Renal cortex interstitium (tissue), 11 donors: ENCODE measurements at regions not wholly inside any gene's neighbourhood (a gene's known extent, or its start where the extent isn't known, plus 50 kb on each side); places are given as distances from the start of the nearest gene placed in this dataset.

ENCODE experiments used
- DNase-seq, 11 donors: peaks; one replicate each; pipeline ENCODE4 v3.0.0-alpha.2; 2013; ENCODE audit warnings: low read depth in 9 of 11, low spot score in 4 of 11; ENCODE audit errors: extremely low read depth in 1 of 11

- DNase-seq, result no peak
These were observed 181.1 kb upstream of the HMGA2 start for GRCh38 chr12:65643171-65643570.

GRCh38 chr12:65643595-65644386 is 180.5 kb upstream of the HMGA2 start:
- DNase-seq, result no peak

DNA sequence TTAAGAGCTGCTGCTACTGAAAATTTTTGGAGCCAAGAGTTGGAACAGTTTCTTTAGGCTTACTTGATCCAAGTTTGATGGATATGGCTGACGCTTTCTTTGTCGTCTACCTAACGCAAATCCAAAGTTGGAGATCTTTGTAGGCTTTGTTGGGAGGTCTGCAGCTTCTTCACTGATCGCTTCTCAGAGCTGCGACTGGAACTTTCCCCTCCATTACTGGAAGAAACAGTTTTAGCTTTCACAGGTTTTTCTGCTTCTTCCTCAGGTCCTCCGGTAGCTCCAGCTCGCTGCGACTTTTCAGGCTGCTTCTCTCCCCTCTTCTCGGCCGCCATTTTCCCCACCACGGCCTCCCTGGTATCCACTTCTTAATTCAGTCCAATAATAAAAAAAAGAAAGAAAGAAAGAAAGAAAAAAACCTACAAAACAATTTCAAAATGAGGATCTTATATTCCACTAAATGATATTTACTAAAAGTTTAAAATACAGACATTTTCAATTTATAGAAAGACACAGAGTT is 178.1 kb upstream of the HMGA2 start:
- no peak for DNase-seq

DNA sequence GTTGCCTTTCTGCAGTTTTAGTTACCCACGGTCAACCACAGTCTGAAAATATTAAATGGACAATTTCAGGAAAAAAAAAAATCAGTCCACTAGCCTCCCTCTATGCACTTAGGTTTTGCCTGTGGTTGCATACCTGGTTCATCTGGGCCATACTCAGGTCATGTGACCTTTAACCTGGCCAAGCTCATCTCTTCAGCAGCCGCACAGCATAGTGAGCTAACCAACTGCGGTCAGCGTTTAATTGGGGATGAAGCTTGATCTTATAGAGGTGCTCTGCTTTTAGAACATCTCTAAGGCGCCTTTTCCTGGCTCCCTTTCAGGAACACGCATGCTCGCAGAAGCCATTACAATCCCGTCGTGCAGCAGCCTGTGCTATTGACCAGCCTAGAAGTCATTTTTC is 177.2 kb upstream of the HMGA2 start:
- no peak for DNase-seq

DNA sequence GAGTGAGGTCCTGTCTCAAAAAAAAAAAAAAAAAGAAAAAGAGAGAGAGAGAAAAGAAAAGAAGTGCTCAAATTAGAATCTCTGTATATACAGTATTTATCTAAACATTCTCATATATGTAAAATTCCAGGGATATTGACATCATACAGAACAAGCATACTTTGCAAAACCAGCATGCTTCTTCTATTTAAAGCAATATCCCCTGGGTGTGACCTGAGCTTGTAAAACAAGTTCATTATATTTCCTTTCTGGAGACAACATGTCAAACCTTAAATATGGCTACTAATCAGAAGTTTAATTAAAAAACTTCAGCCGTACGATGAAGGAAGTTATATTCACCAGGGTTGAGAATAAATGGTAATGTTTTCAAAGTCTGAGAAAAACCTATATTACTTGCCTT is 175.8 kb upstream of the HMGA2 start:
- no peak for DNase-seq

GRCh38 chr12:65649126-65649525 is 175.2 kb upstream of the HMGA2 start:
- DNase-seq, result no peak

DNA sequence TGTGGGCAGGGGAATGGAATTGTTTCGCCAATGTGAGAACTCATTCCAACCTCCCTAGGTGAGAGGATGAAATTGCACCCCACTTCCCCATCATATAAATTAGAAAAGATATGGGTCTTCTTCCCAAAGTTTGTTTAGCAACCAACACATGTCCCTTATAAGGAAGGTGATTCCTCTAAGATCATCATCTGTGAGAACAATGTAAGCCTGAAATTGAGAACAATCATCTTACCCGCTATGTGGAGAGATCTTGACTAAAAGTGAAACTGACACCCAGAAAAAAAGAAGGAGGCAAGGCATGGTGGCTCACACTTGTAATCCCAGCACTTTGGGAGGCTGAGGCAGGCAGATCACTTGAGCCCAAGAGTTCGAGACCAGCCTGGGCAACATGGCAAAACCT is 173.2 kb upstream of the HMGA2 start:
- DNase-seq, result no peak

DNA sequence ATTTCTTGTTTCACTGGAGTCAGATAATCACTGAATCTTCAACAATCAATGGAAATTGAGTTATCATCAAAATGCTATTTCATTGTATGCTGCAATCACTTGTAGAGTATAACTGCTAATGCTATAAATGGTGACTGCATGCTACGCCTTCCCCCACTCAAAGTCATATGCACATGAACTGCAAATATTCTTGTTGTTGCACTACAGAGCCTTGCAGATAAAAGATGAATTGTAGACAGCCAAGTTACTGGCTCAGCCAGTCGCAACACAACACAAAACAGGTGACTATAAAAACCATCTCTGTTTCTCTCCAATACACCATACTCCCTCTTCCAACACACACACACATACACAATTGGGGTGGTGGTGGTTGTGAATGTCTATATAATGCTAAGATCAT is 171.0 kb upstream of the HMGA2 start:
- no peak for DNase-seq

- no peak for DNase-seq
These were observed 170.2 kb upstream of the HMGA2 start for GRCh38 chr12:65653946-65654629.

DNA sequence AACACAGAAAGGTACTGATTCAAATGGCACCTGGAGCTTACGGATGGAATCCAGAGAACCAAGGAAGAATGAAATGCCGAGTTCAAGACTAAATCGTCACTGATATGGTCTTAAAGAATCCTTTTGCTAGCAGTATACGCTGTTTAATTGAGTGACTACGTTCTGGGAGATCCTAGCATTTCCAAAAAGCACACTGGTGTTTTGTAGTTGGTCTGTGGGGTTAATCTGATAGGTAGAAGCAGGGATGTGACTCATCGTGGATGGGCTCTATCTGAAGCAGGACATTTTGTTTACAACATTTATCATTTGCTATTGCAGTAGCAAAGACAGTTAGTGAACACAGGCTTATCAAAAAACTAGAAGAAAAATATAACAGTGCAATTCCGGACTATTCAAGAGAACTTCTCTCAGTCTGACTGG is 169.2 kb upstream of the HMGA2 start:
- no peak for DNase-seq

DNA sequence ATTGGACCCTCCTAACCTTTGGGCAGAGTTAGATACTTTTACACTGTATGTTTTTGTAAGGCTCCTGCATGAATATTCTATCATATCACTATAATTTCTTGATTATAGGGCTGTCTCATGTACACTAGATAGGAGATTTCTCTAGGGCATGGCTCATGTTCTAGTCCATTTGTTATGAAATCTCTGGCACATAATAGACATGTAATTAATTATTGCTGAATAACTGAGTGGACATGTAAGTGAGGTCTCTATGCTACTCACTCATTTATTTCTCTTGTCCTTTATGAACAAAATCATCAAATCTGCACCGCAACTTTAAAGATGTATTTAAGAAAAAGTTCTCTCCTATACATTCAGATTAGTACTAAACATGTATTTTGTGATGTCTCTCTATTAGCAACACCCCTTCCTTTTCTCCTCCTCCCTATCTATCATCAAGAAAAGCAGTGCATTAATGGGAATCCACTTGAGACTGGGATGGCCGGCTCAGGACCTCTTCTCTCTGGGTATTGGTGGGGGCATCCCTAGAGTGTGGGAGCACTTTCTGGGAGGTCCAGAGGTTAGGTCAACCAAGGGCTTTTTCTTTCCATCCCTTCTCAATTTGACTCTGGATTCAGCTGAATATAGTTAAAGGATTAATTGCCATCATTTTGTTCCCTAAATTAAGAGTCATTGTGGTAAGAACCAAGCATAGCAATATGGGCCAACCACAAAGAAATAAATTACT is 168.0 kb upstream of the HMGA2 start:
- no peak for DNase-seq

DNA sequence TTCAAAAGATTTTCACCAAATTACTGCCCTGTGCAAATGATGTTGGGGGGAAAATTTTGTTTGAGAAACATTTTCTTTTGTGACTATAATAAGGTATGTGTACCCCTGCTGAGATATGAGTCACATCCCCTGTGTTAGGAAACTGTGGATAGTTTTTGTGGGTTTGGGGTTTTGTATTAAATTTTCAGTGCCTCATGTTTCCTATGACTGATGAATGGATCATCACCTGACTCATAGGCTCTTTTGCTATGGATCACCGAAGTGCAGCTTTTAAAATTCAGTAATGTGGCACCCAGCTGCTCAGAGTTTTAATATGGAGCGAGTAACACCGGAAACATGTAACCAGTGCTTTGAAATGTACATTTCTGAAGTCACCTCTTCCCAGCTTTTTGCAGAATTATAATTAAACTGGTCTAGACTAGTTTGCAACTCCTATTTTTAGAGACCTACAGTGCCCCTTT is 167.4 kb upstream of the HMGA2 start:
- DNase-seq, result no peak

- DNase-seq, result no peak
These were observed 166.6 kb upstream of the HMGA2 start for GRCh38 chr12:65657635-65658034.

- DNase-seq, result no peak
These were observed 165.9 kb upstream of the HMGA2 start for GRCh38 chr12:65658360-65658759.

- no peak for DNase-seq
These were observed 164.6 kb upstream of the HMGA2 start for GRCh38 chr12:65659681-65660080.

GRCh38 chr12:65660096-65660495 is 164.2 kb upstream of the HMGA2 start:
- no peak for DNase-seq

DNA sequence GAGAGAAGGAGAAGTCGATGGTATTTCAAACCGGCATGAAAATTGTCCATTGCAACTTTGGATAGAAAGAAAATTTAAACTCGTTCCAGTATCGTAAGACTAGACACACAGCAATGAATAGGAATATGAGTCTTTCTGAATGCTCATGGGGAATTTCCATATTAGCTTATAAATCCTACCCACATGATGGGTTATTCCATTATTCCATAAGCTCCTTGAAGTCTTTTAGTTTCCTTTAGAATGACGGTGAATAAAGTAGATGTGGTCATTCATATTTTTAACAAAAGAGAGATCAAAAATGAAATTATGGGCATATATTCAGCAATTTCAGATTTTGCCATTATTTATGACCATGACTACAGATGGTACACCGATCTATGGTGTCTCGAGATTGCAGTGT is 163.4 kb upstream of the HMGA2 start:
- no peak for DNase-seq

- no peak for DNase-seq
These were observed 161.7 kb upstream of the HMGA2 start for GRCh38 chr12:65662590-65662989.

DNA sequence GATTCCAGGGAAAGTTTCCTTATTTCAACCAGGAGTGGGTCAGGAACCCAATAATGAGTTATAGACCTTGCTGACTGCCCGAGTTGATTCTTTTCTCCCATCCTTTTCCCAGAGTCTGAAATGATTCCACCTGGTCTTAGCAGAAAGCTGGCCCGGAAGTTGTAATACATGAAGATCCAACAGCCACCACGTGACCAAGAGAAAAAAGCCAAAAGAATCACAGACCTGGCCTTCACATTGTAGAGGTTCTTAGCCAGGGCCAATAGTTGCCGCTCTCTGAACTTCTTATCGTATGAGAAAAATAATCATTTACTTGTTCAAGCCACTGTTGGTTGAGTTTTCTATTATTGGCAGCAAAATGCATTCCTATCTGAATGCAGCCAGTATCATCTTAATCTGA is 161.2 kb upstream of the HMGA2 start:
- DNase-seq, result no peak

DNA sequence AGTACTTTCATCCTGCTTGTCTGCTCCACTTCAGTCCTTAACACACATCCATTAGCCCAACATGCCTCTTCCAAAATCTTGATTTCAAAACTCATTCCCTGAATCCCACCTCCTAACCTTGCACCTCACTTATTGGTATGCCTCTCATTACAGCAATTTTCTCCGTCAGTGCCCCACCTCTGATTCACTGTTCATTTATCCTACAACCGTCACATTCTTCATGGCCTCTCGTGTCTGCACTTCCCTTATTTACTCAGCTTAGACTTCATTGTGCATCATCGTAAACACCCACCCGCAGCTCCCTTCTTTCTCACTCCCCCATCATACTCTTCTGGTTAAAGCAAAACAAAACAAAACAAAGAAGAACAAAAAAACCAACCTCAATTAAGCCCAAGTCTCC is 160.6 kb upstream of the HMGA2 start:
- no peak for DNase-seq
